ENCODE measurements at regions not wholly inside any gene's neighbourhood (a gene's known extent, or its start where the extent isn't known, plus 50 kb on each side); places are given as distances from the start of the nearest gene placed in this dataset.

- intact Hi-C loops (cut with micrococcal nuclease; ENCODE audit: unreplicated experiment), result no loop called here
Measured at GRCh38 chr2:59936048-59936447, 617.4 kb downstream of the BCL11A start.

GRCh38 chr2:59935005-59935404 is 618.4 kb downstream of the BCL11A start:
- Histone ChIP-seq H3K4me1 (ENCODE audit: control insufficient read depth, insufficient read depth, low read length) (no peaks in the 10 kb centered on the region), H3K36me3 (ENCODE audit: control insufficient read depth, insufficient read depth, low read length) (no peaks in the 10 kb centered on the region), H3K9me3 (ENCODE audit: control insufficient read depth, insufficient read depth, low read depth, low read length) (no peaks in the 10 kb centered on the region), H3K27ac (ENCODE audit: low read length) (no peak overlapping the region), H3K4me3 (ENCODE audit: low read depth in 2 of 2, low read length in 2 of 2) (no peak overlapping the region), H3K27me3 (ENCODE audit: control insufficient read depth, insufficient read depth, low read length) (no peaks in the 10 kb centered on the region)
- ChIA-PET POLR2A (no interaction called here), CTCF (no interaction called here)
- no peak for DNase-seq (ENCODE audit: low read depth, low spot score)
- TF ChIP-seq CTCF (IDR thresholded peaks at IDR 0.05) (no peak), SIN3A (IDR thresholded peaks at IDR 0.05; ENCODE audit: borderline replicate concordance, insufficient read depth, low read depth, low read length) (no peak), TCF7L2 (IDR thresholded peaks at IDR 0.05; ENCODE audit: low read depth, low read length) (no peak)
- in situ Hi-C loops (cut with HindIII; ENCODE audit: low pct_unique_long_range_greater_than_20kb, low sequenced_read_pairs) (no loop called here), intact Hi-C loops (cut with micrococcal nuclease; ENCODE audit: unreplicated experiment) (no loop called here)
- BruUV-seq (replicated peaks), result no TSS peak
- ATAC-seq, result no peak

More at GRCh38 chr2:59936048-59936447, 617.4 kb downstream of the BCL11A start:
- POLR2A ChIA-PET, result no interaction called here
- H3K27me3 ChIP-seq (ENCODE audit: control insufficient read depth, insufficient read depth, low read length), result no peaks in the 10 kb centered on the region
- H3K4me3 ChIP-seq (ENCODE audit: low read depth in 2 of 2, low read length in 2 of 2), result no peak overlapping the region
- no peaks in the 10 kb centered on the region for H3K4me1 ChIP-seq (ENCODE audit: control insufficient read depth, insufficient read depth, low read length)
- no peaks in the 10 kb centered on the region for H3K36me3 ChIP-seq (ENCODE audit: control insufficient read depth, insufficient read depth, low read length)
- in situ Hi-C loops (cut with HindIII; ENCODE audit: low pct_unique_long_range_greater_than_20kb, low sequenced_read_pairs), result no loop called here
- CTCF ChIA-PET, result no interaction called here
- H3K9me3 ChIP-seq (ENCODE audit: control insufficient read depth, insufficient read depth, low read depth, low read length), result no peaks in the 10 kb centered on the region
- DNase-seq (ENCODE audit: low read depth, low spot score) (no peak), ATAC-seq (no peak)
- no peak for TF ChIP-seq REST (IDR thresholded peaks at IDR 0.05; ENCODE audit: insufficient read depth in 1 of 2, low read depth in 2 of 2, low read length in 1 of 2)
- TF ChIP-seq TCF7L2 (IDR thresholded peaks at IDR 0.05; ENCODE audit: low read depth, low read length), result no peak
- TF ChIP-seq CTCF (IDR thresholded peaks at IDR 0.05), result no peak
- no peak for TF ChIP-seq SIN3A (IDR thresholded peaks at IDR 0.05; ENCODE audit: borderline replicate concordance, insufficient read depth, low read depth, low read length)
- no peak for TF ChIP-seq POLR2AphosphoS5 (IDR thresholded peaks at IDR 0.05; ENCODE audit: low read depth, low read length)
- H3K27ac ChIP-seq (ENCODE audit: low read length), result no peak overlapping the region
- BruUV-seq (replicated peaks), result no TSS peak
